Smooth muscle cell (in vitro differentiated cells): ENCODE measurements at regions not wholly inside any gene's neighbourhood (a gene's known extent, or its start where the extent isn't known, plus 50 kb on each side); places are given as distances from the start of the nearest gene placed in this dataset.

Experiments used
- DNase-seq: peaks from one replicate; lab custom pipeline; 2025; ENCODE audit not compliant: unreplicated experiment; lab: John Stamatoyannopoulos, UW
- H2AFZ ChIP-seq: fragments of 200-600 bp; sonication (generic); 2 replicates; pipeline ENCODE4 v1.6.0; 2016; ENCODE audit warnings: antibody characterized with exemption, low read depth, mild to moderate bottlenecking
- H3F3A ChIP-seq: fragments of 200-600 bp; sonication (generic); 2 replicates; pipeline ENCODE4 v1.6.0; 2017; ENCODE audit warnings: antibody characterized with exemption, low read depth
- H3K27ac ChIP-seq: fragments of 200-600 bp; sonication (generic); 2 replicates; pipeline ENCODE4 v1.5.1; 2016; ENCODE audit warnings: low read depth, mild to moderate bottlenecking
- H3K27me3 ChIP-seq: fragments of 200-600 bp; sonication (generic); 2 replicates; pipeline ENCODE4 v1.6.1; 2016; ENCODE audit warnings: low read depth, mild to moderate bottlenecking
- H3K36me3 ChIP-seq: fragments of 200-600 bp; sonication (generic); 2 replicates; pipeline ENCODE4 v1.5.1; 2016; ENCODE audit warnings: low read depth
- H3K4me1 ChIP-seq: fragments of 200-600 bp; sonication (generic); 2 replicates; pipeline ENCODE4 v1.5.1; 2016; ENCODE audit warnings: low read depth
- H3K4me2 ChIP-seq: fragments of 200-600 bp; sonication (generic); 2 replicates; pipeline ENCODE4 v1.6.0; 2016; ENCODE audit warnings: mild to moderate bottlenecking
- H3K4me3 ChIP-seq: fragments of 200-600 bp; sonication (generic); 2 replicates; pipeline ENCODE4 v1.5.1; 2016; ENCODE audit warnings: mild to moderate bottlenecking
- H3K79me2 ChIP-seq: fragments of 200-600 bp; sonication (generic); 2 replicates; pipeline ENCODE4 v1.6.0; 2016; ENCODE audit warnings: low read depth, mild to moderate bottlenecking
- H3K9ac ChIP-seq: fragments of 200-600 bp; sonication (generic); 2 replicates; pipeline ENCODE4 v1.6.0; 2016; ENCODE audit warnings: low read depth
- H3K9me3 ChIP-seq: fragments of 200-600 bp; sonication (generic); replicated peaks from 2 replicates; pipeline ENCODE4 v1.5.1; 2016; ENCODE audit warnings: low read depth
- H4K20me1 ChIP-seq: fragments of 200-600 bp; sonication (generic); 2 replicates; pipeline ENCODE4 v1.6.0; 2016; ENCODE audit warnings: low read depth
- CTCF ChIP-seq: fragments of 200-600 bp; sonication (generic); IDR thresholded peaks from 2 replicates; pipeline ENCODE4 v1.5.1; 2017; ENCODE audit warnings: borderline replicate concordance, mild to moderate bottlenecking, antibody characterized with exemption; ENCODE audit not compliant: insufficient read depth, poor library complexity, severe bottlenecking
- WGBS: methylation state at CpG from one replicate; pipeline ENCODE4 v1.1.7; 2016; ENCODE audit warnings: low lambda C conversion rate; 5-methylcytosine and 5-hydroxymethylcytosine counted together

- Histone ChIP-seq H3K79me2 (no peaks in the 10 kb centered on the region), H3K27ac (no peak overlapping the region), H2AFZ (no peak overlapping the region), H3K4me2 (no peak overlapping the region), H3K4me3 (no peak overlapping the region), H3F3A (no peaks in the 10 kb centered on the region), H3K36me3 (no peaks in the 10 kb centered on the region), H3K4me1 (no peaks in the 10 kb centered on the region), H3K27me3 (no peaks in the 10 kb centered on the region), H4K20me1 (no peaks in the 10 kb centered on the region), H3K9me3 (no peaks in the 10 kb centered on the region), H3K9ac (no peak overlapping the region)
- no peak for TF ChIP-seq CTCF
- 97% methylated on average over 2 of the region's 2 CpGs for WGBS
- DNase-seq, result no peak
These were observed 220.5 kb downstream of the NECTIN3 start for GRCh38 chr3:111292117-111292516.

GRCh38 chr3:111299192-111299615 lies 227.6 kb downstream of the NECTIN3 start:
- no peak for DNase-seq
- no peaks in the 10 kb centered on the region for H4K20me1 ChIP-seq
- no peak overlapping the region for H3K9ac ChIP-seq

GRCh38 chr3:111301238-111301798 lies 229.7 kb downstream of the NECTIN3 start:
- TF ChIP-seq CTCF, result no peak
- Histone ChIP-seq H3K9me3 (no peaks in the 10 kb centered on the region), H3K9ac (no peak overlapping the region), H3F3A (no peaks in the 10 kb centered on the region), H3K4me1 (peaks cover 3% of the 10 kb centered on the region), H3K4me2 (no peak overlapping the region), H3K4me3 (no peak overlapping the region), H3K79me2 (no peaks in the 10 kb centered on the region), H3K36me3 (no peaks in the 10 kb centered on the region), H4K20me1 (no peaks in the 10 kb centered on the region), H3K27ac (no peak overlapping the region), H2AFZ (no peak overlapping the region), H3K27me3 (no peaks in the 10 kb centered on the region)
- no peak for DNase-seq

More at GRCh38 chr3:111299192-111299615, 227.6 kb downstream of the NECTIN3 start:
- no peak overlapping the region for H3K4me3 ChIP-seq
- no peaks in the 10 kb centered on the region for H3K27me3 ChIP-seq
- H3K36me3 ChIP-seq, result no peaks in the 10 kb centered on the region
- WGBS, result 31% methylated on average over 1 of the region's 1 CpG
- no peak overlapping the region for H2AFZ ChIP-seq
- H3K79me2 ChIP-seq, result no peaks in the 10 kb centered on the region
- H3K9me3 ChIP-seq, result no peaks in the 10 kb centered on the region
- H3K27ac ChIP-seq, result no peak overlapping the region
- TF ChIP-seq CTCF, result peak; percentile 33
- no peaks in the 10 kb centered on the region for H3F3A ChIP-seq
- no peak overlapping the region for H3K4me2 ChIP-seq
- H3K4me1 ChIP-seq, result peaks cover 3% of the 10 kb centered on the region

GRCh38 chr3:111302063-111302462 lies 230.4 kb downstream of the NECTIN3 start:
- Histone ChIP-seq H3K36me3 (no peaks in the 10 kb centered on the region), H4K20me1 (no peaks in the 10 kb centered on the region), H3K4me3 (no peak overlapping the region), H2AFZ (no peak overlapping the region), H3K9me3 (no peaks in the 10 kb centered on the region), H3K27me3 (no peaks in the 10 kb centered on the region), H3K9ac (no peak overlapping the region), H3K4me2 (no peak overlapping the region), H3F3A (no peaks in the 10 kb centered on the region), H3K27ac (no peak overlapping the region), H3K4me1 (peaks cover 3% of the 10 kb centered on the region), H3K79me2 (no peaks in the 10 kb centered on the region)
- DNase-seq, result no peak
- 86% methylated on average over 1 of the region's 1 CpG for WGBS
- TF ChIP-seq CTCF, result no peak
